ENCODE measurements at regions not wholly inside any gene's neighbourhood (a gene's known extent, or its start where the extent isn't known, plus 50 kb on each side); places are given as distances from the start of the nearest gene placed in this dataset.

DNA sequence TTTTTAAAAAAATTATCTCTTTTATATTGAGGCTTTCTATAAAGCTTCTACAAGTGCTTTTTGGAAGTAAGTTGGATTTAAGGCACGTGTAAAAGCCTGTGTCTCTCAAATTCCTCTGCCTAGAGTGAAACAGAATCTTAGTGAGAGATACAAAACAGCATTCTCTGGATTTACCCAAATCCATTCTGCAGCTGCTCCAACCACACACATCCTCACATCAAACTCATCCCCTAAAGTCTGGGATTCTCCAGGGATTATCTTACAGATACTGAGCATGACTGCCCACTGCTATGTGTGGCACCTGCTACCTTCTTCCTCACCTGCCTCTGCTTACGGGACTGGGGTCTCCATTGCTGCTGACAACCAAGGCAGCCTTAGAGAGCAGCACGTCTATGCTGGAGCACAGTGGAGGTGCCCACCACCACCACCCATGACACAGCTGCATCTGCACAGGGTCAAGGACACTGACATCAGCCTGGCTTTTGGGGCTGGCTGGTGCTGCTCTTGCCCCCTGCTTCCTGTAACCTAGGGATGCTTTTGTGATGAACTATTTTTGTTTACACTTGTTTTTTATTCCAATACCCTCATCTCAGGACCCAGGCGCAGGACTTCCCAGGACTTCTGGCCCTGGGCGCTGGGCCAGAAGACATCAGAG is 139.2 kb upstream of the NAMPT start:
- no peak for DNase-seq (ENCODE audit: low read depth in 4 of 4, low spot score in 3 of 4)

- DNase-seq (ENCODE audit: low read depth in 4 of 4, low spot score in 3 of 4), result no peak
Observed at GRCh38 chr7:106423111-106423510, 138.3 kb upstream of the NAMPT start.

GRCh38 chr7:106421181-106421762 is 136.5 kb upstream of the NAMPT start:
- no peak for DNase-seq (ENCODE audit: low read depth in 4 of 4, low spot score in 3 of 4)

- no peak for DNase-seq (ENCODE audit: low read depth in 4 of 4, low spot score in 3 of 4)
Observed at GRCh38 chr7:106420736-106421135, 136.0 kb upstream of the NAMPT start.

GRCh38 chr7:106420210-106420609 is 135.4 kb upstream of the NAMPT start:
- no peak for DNase-seq (ENCODE audit: low read depth in 4 of 4, low spot score in 3 of 4)

DNA sequence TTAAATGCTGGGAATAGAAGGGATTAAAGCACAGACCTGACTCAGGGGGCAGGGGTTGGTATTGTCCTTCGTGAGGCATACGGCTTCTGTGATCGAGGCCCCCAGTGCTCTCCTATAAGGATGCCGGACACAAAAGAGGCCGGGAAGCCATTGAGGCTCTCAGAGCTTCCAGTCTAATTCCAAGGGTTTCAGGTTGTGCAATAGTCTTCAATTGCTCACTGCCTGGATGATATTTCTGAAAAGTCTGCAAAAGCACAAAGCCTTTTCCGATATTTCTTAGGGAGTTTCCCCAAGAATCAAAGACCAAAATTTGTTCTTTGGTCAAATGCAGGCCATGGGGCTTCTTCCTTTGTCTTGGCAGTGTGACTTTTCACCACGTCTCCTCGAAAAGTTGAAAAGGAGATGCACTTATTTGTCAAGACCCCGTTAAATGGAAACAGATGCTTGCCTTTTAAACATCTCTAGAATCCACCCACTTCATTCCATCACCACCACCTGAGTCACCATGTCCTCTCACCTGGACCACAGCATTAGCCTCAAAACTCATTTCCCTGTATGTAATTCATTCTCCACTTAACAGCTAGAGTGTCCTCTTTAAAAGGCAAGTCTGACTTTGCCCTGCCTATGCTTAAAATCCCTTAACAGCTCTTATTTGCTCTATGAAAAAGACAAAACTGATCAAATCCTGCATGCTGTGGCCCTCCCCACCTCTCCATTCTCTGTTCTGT is 134.8 kb upstream of the NAMPT start:
- DNase-seq (ENCODE audit: low read depth in 4 of 4, low spot score in 3 of 4), result no peak

- DNase-seq (ENCODE audit: low read depth in 4 of 4, low spot score in 3 of 4), result no peak
Observed at GRCh38 chr7:106418526-106418925, 133.7 kb upstream of the NAMPT start.

GRCh38 chr7:106418094-106418493 is 133.3 kb upstream of the NAMPT start:
- no peak for DNase-seq (ENCODE audit: low read depth in 4 of 4, low spot score in 3 of 4)

- no peak for DNase-seq (ENCODE audit: low read depth in 4 of 4, low spot score in 3 of 4)
Observed at GRCh38 chr7:106417273-106417902, 132.6 kb upstream of the NAMPT start.

GRCh38 chr7:106416430-106416829 is 131.6 kb upstream of the NAMPT start:
- DNase-seq (ENCODE audit: low read depth in 4 of 4, low spot score in 3 of 4), result no peak

DNA sequence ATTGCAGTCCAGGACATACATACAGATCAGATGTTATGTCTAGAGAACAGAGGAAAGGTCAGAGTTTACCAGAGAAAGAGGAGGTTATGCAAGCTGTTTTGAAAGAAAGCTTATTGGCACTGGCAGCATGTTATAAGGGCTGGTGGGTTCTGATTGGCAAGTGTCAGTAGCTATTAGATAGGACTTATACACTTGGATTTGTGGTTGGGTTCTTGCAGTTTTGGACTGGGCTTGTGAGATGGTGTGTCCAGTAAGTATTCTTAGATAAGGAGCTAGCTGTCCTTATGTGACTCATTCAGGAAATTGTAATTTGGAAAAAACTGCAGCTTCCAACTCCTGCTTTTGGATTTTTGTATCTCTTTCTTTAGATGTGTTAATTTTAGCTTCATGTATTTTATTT is 130.7 kb upstream of the NAMPT start:
- DNase-seq (ENCODE audit: low read depth in 4 of 4, low spot score in 3 of 4), result no peak

DNA sequence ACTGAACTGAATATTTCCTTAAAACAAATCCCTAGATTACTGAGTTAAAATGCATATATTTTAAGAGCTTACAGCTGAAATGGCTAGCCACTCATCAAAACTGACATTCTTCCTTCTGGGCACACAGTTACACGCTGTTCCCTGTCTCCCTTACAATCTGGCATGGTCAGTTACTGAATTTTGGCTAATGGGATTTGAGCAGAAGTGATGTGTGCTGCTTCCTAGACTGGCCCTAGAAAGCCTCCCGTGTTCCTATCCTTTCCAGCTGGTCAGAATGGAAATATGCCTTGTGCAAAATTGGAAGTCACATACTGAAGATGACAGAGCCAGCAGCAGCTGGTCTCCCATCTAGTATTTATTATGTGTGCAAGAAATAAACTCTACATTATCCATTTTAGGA is 128.7 kb upstream of the NAMPT start:
- DNase-seq (ENCODE audit: low read depth in 4 of 4, low spot score in 3 of 4), result no peak

- no peak for DNase-seq (ENCODE audit: low read depth in 4 of 4, low spot score in 3 of 4)
Observed at GRCh38 chr7:106405697-106406141, 120.9 kb upstream of the NAMPT start.

GRCh38 chr7:106402898-106403297 is 118.1 kb upstream of the NAMPT start:
- no peak for DNase-seq (ENCODE audit: low read depth in 4 of 4, low spot score in 3 of 4)

DNA sequence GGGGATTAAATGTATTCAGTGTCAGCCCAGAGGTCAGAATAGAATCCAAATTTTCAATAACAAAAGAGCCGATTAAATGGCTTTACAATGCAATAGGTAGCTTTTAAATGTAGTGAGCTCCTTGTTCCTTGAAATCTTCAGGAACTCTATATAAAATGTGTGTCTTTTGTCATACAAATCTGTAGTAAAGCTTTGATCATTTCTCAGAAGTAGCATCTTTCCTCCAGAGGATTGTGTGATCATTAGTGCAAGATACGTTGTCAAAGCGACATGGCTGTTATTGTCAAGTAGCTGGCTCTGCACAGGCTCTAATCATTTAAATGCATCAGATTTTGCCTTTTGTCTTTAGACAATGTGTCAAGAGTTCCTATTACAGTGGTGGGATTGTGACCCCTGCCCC is 116.1 kb upstream of the NAMPT start:
- no peak for DNase-seq (ENCODE audit: low read depth in 4 of 4, low spot score in 3 of 4)

- DNase-seq (ENCODE audit: low read depth in 4 of 4, low spot score in 3 of 4), result no peak
Observed at GRCh38 chr7:106398786-106399185, 114.0 kb upstream of the NAMPT start.

DNA sequence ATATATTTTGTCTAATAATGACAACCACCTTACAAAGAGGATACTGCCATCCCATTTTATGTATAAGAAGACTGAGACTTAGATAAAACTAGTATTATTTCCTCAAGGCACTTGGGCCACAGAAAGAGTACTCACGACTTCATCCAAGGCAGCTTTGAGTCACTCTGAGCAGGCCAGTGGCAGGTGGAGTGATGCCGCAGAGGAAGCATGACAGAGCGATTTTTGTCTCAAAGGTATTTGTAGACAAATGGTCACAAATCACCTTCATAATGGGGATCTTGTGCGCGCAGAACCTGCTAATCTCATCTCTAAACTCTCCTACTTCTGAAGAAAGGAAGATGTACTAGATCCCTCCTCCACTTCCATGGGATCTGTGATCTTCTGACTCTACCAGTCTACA is 113.2 kb upstream of the NAMPT start:
- no peak for DNase-seq (ENCODE audit: low read depth in 4 of 4, low spot score in 3 of 4)

DNA sequence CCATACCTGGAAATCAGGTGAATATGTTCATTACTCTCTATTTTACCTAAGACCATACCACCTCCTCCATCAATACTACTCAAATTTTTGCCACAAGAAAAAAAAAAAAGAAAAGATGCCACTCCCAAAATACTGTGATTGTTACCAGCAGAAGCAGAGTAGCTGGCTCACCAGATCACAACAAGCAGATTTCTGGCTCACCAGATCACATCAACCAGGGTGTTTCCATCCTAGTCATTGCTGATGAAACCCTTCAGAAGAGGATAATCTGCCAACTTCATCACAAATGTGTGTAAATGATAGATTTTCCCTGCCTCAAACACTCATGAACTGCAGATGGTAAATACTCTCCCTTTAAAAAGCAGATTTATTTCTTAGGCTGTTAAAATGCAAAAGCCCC is 109.7 kb upstream of the NAMPT start:
- no peak for DNase-seq (ENCODE audit: low read depth in 4 of 4, low spot score in 3 of 4)

GRCh38 chr7:106393564-106394251 is 108.9 kb upstream of the NAMPT start:
- DNase-seq (ENCODE audit: low read depth in 4 of 4, low spot score in 3 of 4), result no peak

GRCh38 chr7:106392590-106392989 is 107.8 kb upstream of the NAMPT start:
- DNase-seq (ENCODE audit: low read depth in 4 of 4, low spot score in 3 of 4), result no peak

- DNase-seq (ENCODE audit: low read depth in 4 of 4, low spot score in 3 of 4), result no peak
Observed at GRCh38 chr7:106392144-106392543, 107.4 kb upstream of the NAMPT start.
